Cerebellar cortex (tissue), 1 donor: ENCODE measurements at regions not wholly inside any gene's neighbourhood (a gene's known extent, or its start where the extent isn't known, plus 50 kb on each side); places are given as distances from the start of the nearest gene placed in this dataset.
"Not testable (repeated sequence)": the region's sequence is repeated elsewhere in the genome, so short reads cannot be mapped to it uniquely, and the experiment has no call there.

Experiments
- DNase-seq: peaks from one replicate; pipeline ENCODE4 v3.0.0-alpha.2; 2015; ENCODE audit warnings: low spot score

DNA sequence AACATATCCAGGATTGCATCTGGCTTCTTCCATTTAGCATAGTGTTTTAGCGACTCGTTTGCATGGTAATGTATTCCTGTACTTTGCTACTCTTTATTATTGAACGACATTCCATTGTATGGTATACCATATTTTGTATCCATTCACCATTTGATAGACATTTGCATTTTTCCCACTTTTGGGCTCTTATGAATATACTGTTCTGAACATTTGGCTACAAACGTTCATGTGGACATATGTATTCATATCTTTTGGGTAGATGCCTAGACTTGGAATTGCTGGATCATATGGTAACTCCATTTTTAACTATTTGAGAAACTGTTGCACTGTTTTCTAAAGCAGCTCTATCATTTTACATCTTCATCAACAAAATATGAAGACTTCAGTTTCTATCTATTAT, 383.7 kb upstream of the AKR1E2 start:
- no peak for DNase-seq

DNA sequence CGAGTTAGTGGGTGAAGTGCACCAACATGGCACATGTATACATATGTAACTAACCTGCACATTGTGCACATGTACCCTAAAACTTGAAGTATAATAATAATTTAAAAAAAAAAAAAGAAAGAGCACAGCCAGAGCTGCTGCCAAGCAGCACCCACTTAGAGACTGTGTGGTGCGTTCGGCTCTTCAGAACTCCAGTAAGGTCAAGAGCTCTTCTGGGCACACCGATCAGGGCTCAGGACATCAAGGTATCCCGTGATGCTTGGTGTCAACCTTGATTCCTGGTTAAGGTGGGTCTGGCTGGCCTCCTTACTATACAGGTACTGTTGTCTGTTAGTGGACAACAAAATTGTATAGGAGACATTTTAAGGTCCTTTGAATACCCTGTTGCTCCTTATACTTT, 385.7 kb upstream of the AKR1E2 start:
- DNase-seq: no peak

DNA sequence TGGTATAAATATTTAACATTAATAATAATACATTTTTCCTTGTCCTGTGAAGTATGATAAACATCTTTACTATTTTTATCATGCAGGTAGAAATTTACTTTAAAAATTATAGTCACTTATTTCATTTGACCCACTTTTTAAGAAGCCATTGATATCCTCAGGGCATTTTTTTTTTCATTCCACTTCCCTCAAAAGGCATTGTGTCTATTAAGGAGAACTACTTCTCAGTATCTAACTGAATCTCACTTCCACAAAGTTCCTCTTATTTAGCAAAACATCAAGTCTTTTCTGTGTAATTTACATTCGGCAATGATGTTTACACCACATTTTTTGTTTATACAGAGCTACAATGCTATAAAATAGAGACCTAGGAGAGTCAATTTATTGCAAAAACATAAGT, 388.2 kb upstream of the AKR1E2 start:
- no peak for DNase-seq

DNA sequence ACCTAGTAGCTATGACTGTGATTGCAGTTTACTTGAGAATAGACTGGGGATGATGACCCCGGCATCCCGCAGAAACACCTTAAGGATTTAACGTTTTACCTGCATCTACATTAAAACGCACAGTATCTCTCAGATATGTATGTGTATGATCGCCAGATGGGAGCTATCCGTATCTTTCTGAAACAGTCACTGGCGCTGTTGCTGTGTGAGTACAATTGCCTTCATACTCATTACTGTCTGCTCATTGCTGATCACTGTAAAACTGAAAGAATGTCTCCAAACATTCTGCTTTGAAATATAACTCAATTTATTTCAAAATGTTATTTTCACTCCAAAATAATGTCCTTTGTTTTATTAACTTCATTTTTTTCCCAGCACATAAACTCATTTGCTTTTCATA, 388.9 kb upstream of the AKR1E2 start:
- DNase-seq: no peak

DNA sequence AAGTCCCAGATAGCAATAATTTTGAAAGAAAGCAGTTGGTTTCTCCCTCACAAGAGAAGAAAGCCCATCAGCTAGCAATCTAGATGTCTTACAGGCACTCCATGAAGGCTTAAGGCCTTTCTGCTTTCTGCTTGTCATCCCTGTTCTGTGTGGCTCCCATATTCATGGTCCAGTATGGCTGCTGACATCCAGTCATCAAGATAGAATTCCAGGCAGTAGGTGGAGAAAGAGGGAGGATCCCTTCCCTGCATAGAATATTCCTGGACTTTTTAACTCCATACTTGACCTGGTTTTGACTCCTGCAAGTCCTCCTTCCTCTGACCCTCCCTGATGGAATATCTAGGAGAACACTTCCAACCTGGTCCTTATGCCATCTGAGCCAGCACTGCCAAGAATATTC, 389.9 kb upstream of the AKR1E2 start:
- DNase-seq: no peak

DNA sequence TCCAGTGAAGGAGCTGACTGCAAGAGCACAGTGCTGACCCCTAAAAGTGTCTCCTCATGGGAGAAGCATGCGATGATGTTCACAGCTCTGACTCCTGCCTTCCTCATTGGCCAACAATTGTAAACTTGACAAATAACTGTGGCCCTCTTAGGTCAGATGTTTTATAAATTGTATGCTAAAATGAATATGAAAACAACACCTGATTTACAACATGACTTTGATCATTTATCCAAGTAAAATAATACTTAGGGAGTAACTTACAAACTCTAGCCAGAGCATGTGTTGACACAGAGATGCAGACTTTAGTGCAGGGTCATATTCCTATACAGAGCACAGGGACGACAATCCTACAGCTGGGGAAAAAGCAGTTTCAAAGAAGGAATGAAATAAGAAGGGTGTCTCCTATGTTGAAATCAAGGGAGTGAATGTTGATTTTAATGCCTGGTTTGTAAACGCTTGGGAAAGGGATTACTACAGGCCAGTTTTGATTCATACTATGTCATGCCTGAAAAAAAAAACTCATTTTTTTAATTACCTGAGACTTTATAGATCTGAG, 391.4 kb upstream of the AKR1E2 start:
- no peak for DNase-seq

DNA sequence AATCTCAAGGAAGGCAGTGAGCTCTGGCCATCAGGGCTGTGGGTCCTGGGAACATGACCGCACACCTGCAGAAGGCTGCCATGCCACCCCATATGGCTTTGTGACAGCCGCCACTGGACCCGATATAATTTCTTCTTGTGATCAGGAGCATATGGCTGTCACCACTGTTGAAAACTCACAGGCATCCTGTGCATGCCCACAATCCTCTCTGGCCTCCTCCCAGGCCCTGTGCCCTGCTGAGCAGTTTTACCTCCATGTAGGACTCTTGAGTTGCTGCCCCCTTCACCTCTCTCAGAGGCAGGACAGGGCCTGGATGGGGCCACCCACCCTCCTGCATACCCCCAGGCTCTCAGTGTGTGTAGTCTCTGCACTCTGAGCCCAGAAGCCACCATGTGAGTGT, 391.9 kb upstream of the AKR1E2 start:
- DNase-seq: no peak

DNA sequence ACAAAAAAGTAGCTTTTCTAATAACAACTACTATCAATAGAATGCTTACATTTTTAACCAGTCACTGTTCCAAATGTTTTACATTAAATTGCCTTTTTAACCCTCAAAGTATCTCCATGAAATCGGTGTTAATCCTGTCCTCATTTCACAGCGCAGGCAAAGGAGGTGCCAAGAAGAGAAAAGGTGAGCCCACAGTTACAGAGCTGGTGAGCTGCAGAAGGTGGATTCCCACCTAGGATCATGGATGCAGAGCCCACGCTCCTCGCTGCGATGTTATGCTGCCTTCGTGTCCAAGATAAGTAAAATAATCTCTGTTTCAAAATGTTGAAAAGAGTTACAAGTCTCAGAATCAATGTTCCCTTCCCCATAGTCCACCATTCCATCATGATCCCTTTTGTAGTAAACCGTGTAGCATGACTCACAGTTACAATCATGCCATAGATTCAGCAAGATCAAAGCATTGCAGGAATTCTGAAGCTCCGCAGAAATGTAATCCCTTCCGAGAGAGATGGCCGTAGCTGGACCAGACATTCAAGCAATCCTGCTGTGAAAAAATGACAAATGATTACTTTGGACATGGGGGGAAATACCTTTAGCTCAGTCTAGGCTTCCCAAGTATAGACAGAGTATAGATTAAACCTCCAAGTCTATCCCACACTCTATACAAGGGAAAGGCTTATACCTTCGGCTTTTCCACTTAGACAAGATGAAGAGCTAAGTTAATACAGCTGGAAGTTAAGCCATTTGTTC, 394.7 kb upstream of the AKR1E2 start:
- no peak for DNase-seq

DNA sequence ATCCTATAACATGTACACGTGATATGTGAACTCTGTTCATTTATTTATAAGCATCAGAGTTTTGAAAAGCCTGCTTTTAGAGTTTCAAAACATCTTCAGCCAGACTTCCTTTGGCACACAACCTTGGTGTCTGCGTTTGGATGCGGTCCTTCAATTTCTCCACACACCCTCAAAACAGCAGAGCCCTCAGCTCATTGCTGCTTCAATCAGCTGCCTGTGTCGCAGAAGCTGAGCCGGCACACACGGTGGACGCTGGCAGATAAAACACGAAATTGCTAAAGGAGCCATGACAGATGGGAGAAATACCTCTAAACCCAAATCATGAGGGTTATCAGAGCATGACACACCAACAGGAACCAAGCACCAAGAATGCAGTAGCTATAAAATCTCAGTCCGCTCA, 396.4 kb upstream of the AKR1E2 start:
- peak; percentile 3 for DNase-seq

DNA sequence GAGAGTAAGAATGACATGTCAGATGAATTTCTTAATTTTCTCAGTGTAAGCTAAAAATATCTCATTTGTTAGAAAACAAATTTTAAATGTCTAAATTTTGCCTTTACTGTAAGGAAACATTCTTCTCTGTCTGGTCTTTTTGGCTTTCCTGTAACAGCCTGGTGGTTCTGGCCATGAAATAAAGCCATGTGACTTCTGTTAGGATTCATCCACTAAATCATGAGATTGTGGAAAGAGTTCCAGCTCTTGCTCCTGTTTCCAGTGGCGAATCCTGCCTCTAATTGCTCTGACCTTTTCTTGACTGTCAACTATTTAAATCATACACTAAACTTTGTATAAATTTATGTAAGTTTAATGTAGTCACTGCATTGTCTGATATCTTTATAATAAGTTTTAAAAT, 398.5 kb upstream of the AKR1E2 start:
- no peak for DNase-seq

DNA sequence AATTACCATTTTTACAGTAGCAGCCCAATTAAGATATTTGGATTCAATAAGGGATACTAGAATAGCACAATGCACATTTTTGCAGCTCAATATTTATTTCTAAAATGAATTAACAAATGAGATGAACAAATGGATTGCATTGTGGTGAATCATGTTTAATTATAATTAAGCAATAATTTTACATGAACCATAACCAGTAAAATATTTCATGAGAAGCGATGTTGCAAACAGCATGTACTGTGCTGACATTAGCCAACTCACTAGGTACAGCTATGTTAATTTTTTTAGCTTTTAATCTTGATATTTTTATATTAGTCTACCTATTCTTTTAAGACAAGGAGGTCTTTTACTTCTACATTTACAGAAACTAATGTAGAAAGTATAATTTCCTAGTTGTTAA, 399.1 kb upstream of the AKR1E2 start:
- DNase-seq: no peak

DNA sequence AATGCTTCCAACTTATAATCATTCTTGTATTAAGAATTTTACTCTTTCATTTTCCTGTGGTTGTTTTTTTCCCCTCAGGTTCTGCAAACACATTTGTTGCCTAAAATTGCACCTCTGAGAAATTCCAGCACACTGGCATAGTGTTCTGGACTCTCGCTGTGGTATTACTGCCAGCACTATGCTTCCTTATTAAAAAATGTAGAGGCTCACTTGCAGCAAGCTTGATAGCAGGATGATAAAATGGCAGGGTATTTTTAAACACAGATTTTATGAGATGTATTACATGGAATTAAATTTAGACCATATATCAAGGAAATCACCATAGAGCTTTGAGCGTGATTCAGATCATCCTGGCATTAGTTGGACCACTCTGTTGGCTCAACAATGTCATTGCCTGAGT, 416.7 kb upstream of the AKR1E2 start:
- no peak for DNase-seq

DNA sequence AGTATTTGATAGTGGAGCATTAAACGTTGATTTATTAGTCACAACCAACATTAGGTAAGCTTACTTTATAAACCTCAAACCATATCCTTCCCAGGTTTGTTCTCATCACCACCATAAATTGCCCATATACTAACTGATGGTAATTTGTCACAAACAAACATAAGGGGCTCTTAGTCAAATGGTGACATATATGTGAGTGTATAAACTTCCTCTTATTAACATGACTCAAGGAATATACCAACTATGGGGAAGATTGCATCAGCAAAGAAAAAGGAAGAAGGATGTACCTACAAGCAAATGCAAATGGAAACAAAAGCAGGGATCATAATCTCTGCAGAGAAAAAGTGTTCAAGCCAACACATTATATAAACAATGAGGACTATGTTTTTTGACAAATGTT, 418.2 kb upstream of the AKR1E2 start:
- no peak for DNase-seq

DNA sequence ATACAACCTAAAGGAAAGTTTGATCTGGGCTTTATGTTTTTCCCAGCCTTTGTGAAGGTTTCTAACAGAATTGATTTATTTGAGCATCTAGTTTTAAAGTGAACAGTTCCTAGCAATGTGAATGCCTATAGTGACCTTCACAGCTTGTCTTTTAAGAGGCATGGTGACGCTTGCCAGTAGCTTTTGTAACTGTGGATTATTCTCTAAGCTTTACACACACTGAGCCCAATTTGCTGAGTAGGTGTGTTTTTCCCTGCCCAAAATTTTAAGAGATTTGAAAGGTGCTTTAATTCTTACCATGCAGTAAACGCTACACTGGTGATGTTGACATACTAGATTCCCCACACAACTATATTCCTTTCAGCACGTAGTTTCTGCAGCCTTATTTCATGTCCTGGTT, 420.2 kb upstream of the AKR1E2 start:
- no peak for DNase-seq

DNA sequence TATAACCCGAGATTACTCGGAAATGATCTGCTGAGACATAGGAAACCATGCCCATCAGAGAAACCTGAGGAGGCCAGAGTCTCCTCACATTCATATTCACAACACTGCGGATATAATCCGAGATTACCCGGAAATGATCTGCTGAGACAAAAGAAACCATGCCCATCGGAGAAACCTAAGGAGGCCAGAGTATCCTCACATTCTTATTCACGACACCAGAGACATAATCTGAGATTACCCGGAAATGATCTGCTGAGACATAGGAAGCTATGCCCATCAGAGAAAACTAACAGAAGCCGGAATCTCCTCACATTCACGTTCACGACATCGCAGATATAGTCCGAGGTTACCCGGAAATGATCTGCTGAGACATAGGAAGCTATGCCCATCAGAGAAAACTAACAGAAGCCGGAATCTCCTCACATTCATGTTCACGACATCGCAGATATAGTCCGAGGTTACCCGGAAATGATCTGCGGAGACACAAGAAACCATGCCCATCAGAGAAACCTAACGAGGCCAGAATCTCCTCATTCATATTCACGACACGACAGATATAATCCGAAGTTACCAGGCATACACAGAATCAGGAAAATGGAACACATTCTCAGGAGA, 422.3 kb upstream of the AKR1E2 start:
- no peak for DNase-seq

DNA sequence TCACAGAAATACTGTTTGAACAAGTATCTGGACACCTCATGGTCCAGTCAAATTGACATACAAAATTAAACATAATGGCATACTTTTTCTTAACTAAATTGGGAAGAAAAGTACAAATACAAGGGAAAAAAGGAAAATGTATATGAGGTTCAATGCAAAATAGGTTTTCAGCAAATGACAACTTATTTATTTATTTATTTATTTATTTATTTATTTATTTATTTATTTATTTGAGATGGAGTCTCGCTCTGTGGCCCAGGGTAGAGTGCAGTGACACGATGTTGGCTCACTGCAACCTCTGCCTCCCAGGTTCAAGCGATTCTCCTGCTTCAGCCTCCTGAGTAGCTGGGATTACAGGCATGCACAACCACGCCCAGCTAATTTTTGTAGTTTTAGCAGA, 424.9 kb upstream of the AKR1E2 start:
- not testable (repeated sequence) for DNase-seq

DNA sequence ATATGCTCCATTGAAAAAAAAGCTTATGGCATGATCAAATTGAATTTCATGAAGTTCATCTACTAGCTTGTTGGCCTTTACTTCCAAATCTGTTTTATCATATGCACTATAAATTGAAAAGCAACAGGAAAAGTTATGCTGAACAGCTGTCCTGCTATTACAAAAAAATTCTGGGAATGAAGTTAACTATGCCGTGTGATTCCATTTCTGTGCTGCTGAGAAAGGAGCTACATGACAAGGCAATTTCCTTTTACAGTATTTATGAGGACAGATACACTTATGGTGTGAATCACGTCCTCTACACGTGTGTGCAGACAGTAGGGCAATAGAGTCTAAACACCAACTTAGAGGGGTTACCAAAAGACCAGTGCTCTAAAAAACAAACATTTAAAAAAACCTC, 426.5 kb upstream of the AKR1E2 start:
- no peak for DNase-seq

DNA sequence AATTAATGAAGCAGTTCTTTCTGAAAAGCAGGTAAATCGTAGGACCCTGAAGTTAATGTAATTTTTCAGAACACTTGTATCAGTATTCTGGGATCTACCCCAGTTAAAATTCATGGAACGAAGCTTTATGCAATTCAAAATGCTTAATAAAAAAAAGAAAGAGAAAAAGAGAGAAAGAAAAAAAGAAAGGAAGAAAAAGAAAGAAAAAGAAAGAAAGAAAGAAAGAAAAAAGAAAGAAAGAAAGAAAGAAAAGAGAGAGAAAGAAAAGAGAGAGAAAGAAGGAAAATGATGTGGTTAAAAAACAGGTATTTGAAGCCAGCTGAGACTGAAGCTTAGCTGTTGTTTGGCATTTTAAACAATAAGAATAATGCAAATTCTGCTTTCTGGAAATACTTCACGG, 427.4 kb upstream of the AKR1E2 start:
- DNase-seq: no peak

DNA sequence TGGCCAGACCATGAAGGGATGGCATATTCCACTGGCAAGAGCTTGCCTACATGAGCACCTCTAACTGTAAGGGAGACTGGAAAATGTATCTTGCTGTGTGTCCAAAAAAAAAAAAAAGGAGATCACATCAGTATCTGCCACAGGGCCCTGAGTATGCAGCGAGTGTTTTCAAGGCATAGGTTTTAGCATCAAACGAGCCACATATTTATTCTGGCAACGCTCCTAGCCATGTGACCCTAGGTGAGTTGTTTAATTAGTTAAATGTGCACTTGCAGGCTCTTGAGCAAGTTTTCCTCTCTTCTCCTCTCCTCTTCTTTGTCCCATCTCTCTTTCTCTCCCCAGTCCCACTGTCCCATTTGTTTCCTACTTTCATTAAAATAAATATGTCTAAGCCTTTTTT, 428.7 kb upstream of the AKR1E2 start:
- no peak for DNase-seq

DNA sequence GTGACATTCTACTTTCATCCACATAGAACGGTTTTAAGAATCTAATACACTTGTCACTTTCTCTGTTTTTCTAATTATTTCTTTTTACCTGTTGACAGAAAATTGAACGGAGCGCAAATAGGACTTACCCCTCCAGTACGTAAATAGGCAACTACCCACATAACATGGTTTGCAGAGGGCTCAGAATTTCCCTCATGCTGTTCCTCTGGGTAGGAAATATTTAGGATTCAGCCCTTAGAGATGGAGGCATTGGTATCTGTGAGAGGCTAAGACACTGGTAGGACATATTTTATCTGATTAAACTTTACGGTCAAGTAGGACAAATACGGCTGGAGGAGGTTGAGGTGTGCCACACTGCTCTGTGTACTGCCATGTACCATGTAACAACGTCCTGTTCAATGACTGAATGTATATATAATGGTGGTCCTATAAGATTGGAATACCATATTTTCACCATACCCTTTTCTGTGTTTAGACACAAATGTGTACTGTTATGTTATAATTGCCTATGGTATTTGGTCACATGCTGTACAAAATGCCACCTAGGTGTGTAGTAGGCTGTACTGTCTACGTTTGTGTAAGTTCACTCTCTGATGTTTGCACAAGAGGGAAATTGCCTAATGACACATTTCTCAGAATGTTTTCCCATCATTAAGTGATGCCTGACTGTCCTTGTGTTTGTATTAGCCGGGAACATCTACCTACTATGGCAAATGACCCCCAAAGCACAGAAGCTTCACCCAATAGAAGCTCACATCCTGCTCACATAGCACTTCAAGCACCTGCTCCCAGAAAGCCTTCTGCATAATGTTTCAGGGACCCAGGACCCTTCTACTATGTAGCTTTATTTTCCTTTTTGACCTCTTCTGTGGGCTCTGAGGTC, 429.4 kb upstream of the AKR1E2 start:
- DNase-seq: no peak

DNA sequence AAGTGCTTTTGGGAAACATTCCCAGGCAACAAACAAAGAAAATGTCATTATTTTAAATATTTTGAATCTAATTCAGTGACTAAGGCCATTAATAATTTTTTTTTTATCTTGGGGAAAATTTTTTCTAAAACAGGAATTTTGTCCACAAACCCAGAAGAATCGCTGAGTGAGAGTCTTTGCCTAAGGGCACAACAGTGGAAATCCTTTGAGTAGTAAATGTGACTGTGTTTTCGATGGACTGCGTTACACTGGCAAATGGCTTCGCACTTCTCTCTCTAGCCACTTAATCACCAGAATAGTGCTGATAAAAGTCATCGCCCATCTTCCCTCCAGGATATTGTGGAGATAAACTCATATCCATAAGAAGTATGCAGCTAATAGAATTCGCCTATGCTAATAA, 430.3 kb upstream of the AKR1E2 start:
- DNase-seq: no peak

DNA sequence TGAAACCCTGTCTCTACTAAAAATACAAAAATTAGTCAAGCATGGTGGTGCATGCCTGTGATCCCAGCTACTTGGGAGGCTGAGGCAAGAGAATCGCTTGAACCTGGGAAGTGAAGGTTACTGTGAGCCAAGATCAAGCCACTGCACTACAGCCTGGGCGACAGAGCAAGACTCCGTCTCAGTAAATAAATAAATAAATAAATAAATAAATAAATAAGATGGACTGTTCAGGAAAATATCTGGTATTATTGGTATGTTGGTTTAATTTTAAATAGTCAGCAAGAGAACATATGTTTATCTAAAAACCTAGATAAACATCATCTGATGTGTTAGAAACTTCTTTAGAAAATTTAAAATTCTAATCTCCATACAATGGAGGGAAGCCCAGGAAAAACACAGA, 431.6 kb upstream of the AKR1E2 start:
- not testable (repeated sequence) for DNase-seq

DNA sequence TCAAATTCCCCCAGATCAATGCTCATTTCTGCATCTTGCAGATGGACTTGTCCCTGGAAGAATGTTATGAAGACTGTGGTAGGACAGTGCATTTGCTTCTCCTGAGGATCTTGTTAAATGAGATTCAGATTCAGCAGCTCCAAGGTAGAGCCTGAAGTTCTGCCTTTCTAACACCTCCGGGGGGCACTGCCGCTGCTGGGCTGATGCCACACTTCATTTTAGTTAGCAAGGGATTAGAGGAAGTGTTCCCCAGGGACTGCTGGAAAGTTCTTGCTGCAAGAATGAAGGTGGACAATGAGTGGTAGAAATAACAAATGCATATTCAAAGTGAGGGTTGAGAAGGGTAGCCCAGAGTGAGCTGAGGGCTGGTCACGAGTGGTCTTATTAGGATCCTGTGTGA, 434.3 kb upstream of the AKR1E2 start:
- peak; percentile 3 for DNase-seq
